ENCODE measurements at regions not wholly inside any gene's neighbourhood (a gene's known extent, or its start where the extent isn't known, plus 50 kb on each side); places are given as distances from the start of the nearest gene placed in this dataset.

DNA sequence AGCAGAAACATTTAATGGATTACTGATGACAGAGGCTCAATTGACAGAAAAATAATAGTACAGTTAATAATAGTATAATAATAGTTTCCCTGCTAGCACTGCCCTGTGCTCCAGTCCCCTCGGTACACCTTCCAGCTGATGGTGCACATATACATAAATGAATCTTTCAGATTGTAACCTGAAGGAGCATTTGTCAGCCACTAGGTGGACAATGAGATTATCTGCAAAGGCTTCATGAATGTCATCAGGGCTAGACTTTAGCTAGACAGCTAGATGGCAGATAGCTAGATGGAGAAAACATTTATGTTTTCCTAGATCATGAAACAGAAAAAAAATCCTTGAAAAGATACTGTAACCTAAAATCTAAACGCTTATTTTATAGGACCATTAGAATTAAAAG is 304.4 kb upstream of the SMC2 start:
- no peak for DNase-seq

DNA sequence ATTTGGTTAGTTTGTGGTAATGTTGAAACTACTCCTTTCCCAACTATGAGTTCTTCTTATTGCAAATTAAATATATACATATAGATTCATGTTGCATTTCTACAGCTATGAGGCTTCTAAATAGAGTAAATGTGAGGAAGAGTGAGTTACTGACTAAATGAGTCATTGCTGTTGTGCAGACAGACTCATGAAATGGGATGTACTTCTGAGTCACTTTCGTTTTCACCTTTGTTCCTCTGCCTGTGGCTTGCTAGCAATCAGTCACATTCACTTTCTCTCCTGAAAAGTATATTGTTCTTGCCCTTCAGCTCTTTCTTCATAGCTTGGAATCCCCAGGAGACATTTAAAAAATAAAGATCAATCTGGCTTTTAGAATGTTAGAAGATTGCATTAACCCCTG is 295.5 kb upstream of the SMC2 start:
- DNase-seq, result peak in 1 of 3 donors; percentile 59

DNA sequence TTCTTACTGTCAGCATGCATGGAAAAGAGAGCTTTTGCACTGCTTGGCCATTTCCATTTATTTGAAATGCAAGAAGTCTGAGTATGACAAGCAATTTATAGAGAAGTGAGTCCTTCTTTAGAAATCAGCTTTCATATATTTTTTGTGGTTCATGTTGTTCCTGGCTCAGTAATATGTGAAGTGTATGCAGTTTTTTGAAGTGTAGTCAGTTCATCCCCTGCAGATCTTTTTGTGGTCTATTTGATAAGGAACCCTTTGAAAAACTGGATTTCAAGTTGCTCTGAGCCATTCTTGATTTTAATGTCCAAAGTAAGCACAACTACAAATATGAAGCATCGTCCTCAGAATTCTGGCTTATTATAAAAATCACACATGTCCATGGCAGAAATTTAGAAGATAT is 294.1 kb upstream of the SMC2 start:
- DNase-seq, result no peak

- DNase-seq, result peak in 1 of 3 donors; percentile 54
Observed at GRCh38 chr9:103802068-103802467, 292.0 kb upstream of the SMC2 start.

GRCh38 chr9:103803245-103803644 is 290.9 kb upstream of the SMC2 start:
- DNase-seq, result no peak

- peak in 1 of 3 donors; percentile 64 for DNase-seq
Observed at GRCh38 chr9:103804077-103804735, 289.9 kb upstream of the SMC2 start.

DNA sequence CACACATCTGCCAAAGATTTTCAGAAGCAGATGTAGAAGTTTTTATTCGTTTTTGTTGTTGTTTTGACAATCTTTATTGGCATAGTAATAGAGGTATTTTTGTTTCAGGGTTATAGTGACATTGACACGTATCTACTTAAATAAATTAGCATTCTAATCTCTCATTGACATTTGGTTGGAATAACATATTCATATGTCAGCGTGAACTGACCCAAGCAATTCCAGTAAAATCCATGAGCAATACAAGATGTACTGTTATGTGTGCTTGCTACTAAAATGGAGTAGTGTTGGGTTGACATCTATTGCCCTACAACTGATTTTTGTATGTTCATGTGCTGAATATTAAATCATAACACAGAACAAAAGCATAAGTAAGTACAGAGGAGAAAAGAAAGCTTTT is 284.4 kb upstream of the SMC2 start:
- DNase-seq, result no peak

- DNase-seq, result no peak
Observed at GRCh38 chr9:103811462-103811861, 282.6 kb upstream of the SMC2 start.

GRCh38 chr9:103816146-103816545 is 278.0 kb upstream of the SMC2 start:
- DNase-seq, result no peak

DNA sequence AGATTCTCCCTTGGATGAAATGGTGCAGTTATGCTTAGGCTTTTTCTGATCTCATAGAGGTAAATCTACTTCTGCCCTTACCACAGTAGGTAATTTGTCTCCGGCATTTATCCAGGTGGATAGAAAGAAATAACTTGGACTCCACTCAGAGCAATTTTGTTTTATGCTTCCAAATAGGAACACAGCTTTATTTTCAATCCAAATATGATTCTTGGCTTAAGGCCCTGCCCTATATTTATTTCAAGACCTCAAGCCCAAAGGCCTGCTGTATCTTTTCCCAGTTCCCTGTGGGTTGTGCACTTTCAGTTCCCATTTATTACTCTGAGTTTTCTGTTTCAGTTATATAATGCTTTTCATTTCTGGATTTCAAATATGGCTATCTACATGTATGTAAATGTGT is 274.2 kb upstream of the SMC2 start:
- peak in 2 of 3 donors; percentile 15 to 37 for DNase-seq

- DNase-seq, result peak in 1 of 3 donors; percentile 5
Observed at GRCh38 chr9:103821115-103821514, 273.0 kb upstream of the SMC2 start.

GRCh38 chr9:103837940-103838339 is 256.2 kb upstream of the SMC2 start:
- DNase-seq, result no peak

- DNase-seq, result no peak
Observed at GRCh38 chr9:103839197-103839596, 254.9 kb upstream of the SMC2 start.

DNA sequence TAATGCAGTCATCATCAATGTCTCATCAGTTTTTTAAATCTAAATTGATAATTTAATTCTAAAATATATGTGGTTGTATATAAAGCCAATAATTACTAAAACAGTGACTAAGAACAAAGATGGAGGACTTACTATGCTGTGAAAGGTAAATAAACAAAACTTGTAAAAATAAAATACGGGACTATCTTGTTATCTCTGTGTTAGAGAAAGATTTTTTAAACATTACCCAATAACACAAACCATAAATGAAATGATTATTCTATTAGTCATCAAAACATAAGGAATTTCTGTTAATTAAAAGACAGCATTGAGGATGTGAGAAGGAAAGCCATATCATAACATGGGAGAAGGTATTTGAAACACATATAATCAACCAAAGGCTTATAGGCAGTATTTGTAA is 226.2 kb upstream of the SMC2 start:
- DNase-seq, result no peak

- DNase-seq, result no peak
Observed at GRCh38 chr9:103872811-103873210, 221.3 kb upstream of the SMC2 start.

- DNase-seq, result no peak
Observed at GRCh38 chr9:103881419-103881818, 212.7 kb upstream of the SMC2 start.

DNA sequence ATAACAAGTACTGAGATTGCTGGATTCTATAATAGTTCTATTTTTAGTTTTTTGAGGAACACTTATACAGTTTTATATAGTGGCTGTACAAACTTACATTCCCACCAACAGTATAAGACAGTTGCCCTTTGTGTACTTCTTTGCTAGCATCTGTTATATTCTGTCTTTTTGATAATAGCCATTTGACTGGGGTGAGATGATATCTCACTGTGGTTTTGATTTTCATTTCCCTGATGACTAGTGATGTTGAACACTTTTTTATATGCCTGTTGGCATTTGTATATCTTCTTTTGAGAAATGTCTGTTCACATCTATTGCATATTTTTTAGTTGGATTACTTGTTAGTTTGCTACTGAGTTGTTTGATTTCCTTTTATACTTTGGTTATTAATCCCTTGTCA is 204.1 kb upstream of the SMC2 start:
- DNase-seq, result no peak

DNA sequence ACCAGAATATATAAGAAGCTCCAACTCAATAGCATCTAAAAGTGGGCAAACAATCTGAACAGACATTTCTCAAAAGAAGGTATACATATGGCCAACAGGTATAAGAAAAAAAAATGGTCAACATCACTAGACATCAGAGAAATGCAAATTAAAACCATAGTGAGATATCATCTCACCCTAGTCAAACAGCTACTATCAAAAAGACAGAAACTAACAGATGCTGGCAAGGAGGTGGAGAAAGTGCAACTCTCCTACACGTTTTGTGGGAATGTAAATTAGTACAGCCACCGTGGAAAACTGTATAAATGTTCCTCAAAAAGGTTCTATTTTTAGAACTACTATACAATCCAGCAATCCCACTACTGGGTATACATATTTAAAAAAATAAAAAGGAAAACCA is 199.9 kb upstream of the SMC2 start:
- DNase-seq, result no peak

DNA sequence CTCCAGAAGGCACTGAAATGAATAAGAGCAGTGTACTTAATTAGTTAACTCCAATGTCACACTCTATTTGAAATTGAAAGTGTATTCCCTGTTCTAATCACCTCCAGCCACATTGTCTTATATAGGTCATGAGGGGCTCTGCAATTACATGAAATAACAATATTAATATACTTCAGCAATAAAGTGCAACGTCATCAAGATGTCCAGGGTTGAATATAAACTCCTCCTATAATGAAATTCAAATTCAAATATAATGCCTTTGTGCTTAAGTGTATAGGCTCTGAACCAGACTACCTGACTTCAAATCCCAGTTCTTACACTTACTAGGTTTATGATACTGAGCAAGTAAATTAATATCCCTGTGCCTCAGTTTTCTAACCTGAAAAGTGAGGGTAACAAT is 195.6 kb upstream of the SMC2 start:
- no peak for DNase-seq

DNA sequence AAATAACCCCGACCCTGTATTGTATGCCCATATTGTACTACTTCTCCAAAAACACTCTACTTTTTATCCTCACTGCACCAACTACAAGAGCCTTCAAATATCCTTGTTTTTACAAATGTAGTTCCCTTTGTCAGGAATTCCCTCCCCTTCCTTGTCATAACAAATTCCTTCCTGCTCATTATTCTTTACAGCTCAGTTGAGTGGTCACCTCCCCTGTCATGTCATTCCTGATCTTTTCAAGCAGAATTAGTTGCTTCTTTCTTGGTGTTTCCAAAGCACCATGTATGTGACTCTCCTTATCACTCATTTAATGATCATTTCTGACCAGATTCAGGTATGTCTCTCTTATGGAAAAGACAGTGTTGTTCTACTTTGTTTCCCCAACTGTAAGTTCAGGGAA is 194.2 kb upstream of the SMC2 start:
- peak in 1 of 3 donors; percentile 8 for DNase-seq

GRCh38 chr9:103900466-103900865 is 193.6 kb upstream of the SMC2 start:
- DNase-seq, result peak; percentile 5 to 41 (median 9)

- no peak for DNase-seq
Observed at GRCh38 chr9:103902263-103902662, 191.8 kb upstream of the SMC2 start.

DNA sequence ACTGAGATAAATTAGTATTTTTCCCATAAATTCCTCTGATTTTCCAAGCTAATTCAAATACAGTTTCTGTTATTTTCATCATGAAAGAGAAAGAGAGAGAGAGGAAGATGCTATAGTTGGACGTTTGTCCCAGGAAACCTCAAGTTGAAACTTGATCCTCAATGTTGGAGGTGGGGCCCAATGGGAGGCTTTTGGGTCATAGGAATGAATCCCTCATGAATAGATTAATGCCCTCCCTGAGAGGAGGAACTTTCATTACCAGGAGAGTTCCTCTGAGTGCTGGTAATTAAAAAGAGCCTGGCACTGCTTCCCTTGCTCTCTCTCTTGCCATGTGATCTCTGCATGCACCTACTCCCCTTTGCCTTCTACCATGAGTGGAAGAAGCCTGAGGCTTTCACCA is 189.9 kb upstream of the SMC2 start:
- no peak for DNase-seq

DNA sequence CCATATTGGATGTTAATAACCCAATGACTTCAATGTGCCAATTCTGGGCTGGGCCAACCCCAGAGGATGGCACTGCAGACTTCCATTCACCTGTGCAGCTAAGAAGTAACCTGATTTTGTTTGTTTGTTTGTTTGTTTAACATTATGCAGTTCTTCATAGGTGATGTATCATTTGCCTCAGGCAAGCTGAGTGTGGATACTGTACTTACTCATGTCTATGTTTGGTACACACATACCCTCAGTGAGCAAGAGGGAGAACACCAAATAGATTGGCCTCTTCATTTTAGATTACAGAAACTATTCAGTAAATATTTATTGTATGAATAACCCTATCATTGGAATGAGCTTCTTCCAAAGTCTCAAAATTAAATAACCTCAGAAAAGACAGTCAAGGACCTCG is 180.2 kb upstream of the SMC2 start:
- no peak for DNase-seq

All from muscle of back (tissue), 3 donors.